ENCODE measurements at regions not wholly inside any gene's neighbourhood (a gene's known extent, or its start where the extent isn't known, plus 50 kb on each side); places are given as distances from the start of the nearest gene placed in this dataset.

DNA sequence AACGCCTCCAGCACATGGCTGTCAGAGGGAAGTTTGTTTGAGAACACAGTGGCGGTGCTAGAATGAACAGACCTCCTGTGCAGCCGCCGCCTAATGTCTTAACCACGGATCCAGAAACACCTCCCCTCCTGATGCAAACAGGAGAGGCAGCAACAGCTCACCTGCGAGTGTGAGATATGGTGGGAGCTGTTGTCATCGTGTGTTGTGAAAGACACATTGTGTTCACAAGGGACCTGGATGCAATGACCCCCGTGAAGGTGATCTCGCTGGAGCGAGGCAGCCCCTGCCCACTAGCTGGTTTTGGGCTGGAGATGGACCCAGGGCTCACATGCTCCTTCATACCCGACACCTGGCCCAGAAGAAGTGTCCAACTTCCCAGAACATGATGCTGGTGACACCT, 315.3 kb upstream of the C1orf174 start:
- no peak for TF ChIP-seq POLR2A (IDR thresholded peaks at IDR 0.05)
- no peak for TF ChIP-seq EP300 (IDR thresholded peaks at IDR 0.05)

All from tibial nerve (tissue), 3 donors.